ENCODE measurements at regions not wholly inside any gene's neighbourhood (a gene's known extent, or its start where the extent isn't known, plus 50 kb on each side); places are given as distances from the start of the nearest gene placed in this dataset.
"Not testable (repeated sequence)": the region's sequence is repeated elsewhere in the genome, so short reads cannot be mapped to it uniquely, and the experiment has no call there.

- DNase-seq = no peak
Measured at GRCh38 chr12:97801471-97802059, 339.0 kb downstream of the RMST start.

- DNase-seq = no peak
Measured at GRCh38 chr12:97805146-97805545, 342.5 kb downstream of the RMST start.

GRCh38 chr12:97813301-97813700 lies 350.7 kb downstream of the RMST start:
- DNase-seq = no peak

DNA sequence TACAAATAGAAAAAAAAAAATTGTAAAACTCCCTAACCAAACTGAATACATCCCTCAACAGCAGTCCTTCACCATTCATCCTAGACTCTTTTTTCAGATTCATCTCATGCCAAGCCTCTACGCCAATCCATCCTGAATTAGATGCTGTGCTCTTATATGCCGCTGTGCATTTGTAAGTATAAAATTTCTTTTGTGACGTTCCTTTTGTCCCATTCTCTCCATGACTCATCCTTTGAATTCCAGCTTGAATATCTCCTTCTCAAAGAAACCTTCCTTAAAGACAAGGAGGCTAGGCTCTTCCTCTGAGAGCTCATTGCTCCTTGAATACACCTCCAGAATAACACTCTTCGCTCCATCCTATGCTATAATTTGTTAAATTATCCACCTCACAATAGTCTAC lies 359.2 kb downstream of the RMST start:
- DNase-seq = no peak

GRCh38 chr12:97835541-97835940 lies 372.9 kb downstream of the RMST start:
- no peak for DNase-seq

- DNase-seq = no peak
Measured at GRCh38 chr12:97837401-97837800, 374.8 kb downstream of the RMST start.

GRCh38 chr12:97848051-97848450 lies 385.4 kb downstream of the RMST start:
- no peak for DNase-seq

DNA sequence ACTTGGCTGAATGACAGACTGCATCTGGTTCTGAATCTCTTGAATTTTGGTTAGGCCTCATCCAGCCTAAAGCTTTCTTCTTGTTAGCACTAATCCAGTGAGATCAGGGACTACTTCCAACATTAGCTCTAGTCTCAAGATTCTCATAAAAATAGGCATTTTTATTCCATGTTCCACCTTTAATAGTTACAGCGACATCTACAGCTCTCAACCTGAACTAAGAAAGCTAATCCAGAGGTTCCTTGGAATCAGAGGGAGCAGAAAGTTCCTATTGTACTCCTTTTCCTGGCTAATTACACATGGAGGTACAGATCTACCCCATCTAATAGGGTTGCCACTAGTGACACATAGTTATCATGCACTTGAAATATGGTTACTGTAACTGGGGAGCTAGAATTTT lies 391.9 kb downstream of the RMST start:
- DNase-seq = no peak

GRCh38 chr12:97862072-97862471 lies 399.5 kb downstream of the RMST start:
- DNase-seq = no peak

- DNase-seq = no peak
Measured at GRCh38 chr12:97875064-97875463, 412.5 kb downstream of the RMST start.

GRCh38 chr12:97876780-97877179 lies 414.2 kb downstream of the RMST start:
- DNase-seq = no peak

DNA sequence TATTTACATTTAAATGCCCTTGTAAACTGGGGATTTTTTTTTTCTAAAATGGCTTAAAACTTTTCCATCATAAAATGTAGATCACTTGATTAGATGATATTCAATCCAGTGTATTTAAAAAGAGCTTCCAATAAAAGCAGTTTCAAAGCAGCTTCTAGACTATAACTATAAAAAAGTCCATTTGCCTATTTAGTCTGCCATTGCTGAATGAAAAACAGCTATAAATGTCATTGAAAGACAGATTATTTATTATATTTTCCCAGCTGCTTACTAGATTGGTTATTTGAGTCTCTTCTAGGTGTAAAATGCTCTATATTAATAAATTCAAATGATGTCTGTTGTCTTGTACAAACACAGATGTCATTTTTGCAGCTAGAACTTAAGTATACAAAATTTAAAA lies 414.8 kb downstream of the RMST start:
- no peak for DNase-seq

DNA sequence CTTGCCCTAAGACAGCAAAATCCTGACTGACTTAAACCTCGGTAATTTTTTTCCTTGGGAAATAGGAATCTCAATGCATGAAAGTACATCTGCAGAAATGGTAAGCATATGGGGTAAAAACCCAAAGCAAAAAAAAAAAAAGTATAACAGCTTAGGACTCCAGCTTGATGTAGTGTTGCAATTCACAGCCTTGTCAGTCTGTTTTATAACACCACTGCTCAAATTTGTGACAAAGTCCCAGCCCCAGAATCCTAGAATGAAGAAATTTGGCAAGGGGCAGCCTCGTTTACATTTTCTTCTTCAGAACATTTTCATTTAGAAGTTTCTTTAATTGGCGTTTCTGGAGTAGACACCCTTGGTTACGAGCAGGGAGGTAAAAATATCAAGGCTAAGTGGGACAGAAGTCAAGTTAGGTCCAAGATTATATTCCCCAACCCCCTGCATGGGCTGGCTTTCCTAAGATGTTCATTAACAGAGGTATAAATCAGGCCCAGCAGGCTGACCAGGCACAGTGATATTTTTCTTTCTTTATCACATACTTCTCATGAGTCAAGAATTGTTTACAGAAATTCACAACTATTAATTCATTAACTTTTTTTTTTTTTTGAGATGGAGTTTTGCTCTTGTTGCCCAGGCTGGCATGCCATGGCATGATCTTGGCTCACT lies 424.0 kb downstream of the RMST start:
- no peak for DNase-seq

DNA sequence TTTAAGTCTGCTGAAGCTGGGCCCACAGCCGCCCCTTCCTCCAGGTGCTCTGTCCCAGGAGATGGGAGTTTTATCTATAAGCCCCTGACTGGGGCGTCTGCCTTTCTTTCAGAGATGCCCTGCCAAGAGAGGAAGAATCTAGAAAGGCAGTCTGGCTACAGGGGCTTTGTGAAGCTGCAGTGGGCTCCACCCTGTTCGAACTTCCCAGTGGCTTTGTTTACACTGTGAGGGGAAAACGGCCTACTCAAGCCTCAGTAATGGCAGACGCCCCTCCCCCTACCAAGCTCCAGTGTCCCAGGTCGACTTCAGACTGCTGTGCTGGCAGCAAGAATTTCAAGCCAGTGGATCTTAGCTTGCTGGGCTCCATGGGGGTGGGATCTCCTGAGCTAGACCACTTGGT lies 435.3 kb downstream of the RMST start:
- DNase-seq = not testable (repeated sequence)

DNA sequence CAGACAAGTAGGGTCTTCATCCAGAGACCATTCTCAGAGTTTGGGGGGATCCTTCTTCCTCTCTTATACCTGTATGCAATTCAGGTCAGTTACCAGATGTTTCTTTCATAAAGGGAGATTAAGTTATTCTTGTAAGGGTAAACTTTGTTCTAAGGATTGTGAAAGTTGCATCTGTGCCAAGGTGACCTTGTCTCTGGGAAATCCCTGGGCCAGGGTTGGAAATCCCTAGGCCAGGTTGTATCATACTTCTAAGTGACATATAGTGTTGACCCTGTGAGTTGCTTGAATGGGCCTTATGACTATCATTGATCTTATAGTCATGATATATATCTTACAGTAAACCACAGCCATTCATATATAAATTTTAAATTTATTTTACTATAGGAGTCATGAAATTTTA lies 436.9 kb downstream of the RMST start:
- no peak for DNase-seq

GRCh38 chr12:97899956-97900355 lies 437.4 kb downstream of the RMST start:
- DNase-seq = no peak

GRCh38 chr12:97903356-97903755 lies 440.8 kb downstream of the RMST start:
- DNase-seq = no peak

DNA sequence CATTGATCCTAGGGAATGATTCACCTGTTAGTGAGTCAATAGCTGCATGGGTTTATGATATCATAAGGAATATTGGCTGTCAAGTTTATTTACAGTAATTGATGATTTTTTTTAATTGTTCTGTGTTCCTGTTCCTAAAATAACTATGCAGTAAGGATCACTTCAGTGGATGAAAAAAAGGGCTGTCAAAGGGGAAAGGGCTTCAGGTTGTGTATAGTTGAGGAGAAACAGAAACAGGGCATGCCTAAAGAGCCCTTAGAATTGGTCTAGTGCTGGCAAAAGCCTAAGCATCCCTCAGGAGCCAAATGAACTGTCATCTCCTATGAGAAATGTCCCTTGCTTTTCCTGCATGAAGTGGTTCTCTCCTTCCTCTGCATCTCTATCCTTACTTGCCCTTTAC lies 444.9 kb downstream of the RMST start:
- DNase-seq = no peak

DNA sequence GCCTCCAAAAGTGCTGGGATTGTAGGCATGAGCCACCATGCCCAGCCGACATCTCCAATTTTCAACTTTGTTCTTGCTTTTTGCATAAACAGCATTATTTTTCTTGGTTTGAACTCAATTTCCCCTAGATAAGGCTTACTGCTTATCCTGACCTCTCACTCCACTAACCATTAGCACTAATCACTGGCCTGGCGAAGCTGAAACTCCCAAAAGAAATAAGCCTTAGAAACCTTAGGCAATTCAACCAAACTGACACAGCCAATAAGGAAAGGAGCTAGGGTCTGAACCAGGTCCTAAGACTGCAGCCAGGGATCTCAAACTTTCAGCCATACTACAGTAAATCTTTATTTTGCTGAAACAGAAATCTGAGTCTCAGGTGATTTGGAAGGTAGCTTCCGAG lies 448.0 kb downstream of the RMST start:
- DNase-seq = no peak

- no peak for DNase-seq
Measured at GRCh38 chr12:97912943-97913342, 450.3 kb downstream of the RMST start.

- DNase-seq = no peak
Measured at GRCh38 chr12:97921979-97922722, 459.5 kb downstream of the RMST start.

DNA sequence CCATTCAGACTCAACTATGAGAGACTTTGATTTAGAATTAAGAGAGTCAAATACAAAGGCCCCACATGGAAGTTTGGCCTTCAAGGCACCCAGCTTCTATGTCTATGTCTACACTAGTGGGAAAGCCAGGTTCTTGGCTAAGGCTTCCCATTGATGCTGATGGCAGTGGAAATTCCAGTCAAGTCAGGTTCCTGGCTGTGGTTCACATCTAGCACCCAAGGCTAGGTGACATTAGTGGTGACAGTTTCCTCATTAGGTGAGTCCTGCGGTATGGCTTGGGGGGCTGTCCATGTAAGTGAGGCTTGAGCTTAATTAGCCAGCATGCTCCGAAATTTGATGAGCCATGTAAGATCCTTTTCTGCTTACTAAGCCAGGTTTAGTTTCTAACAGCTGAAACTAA lies 460.9 kb downstream of the RMST start:
- DNase-seq = no peak

- DNase-seq = no peak
Measured at GRCh38 chr12:97924122-97924521, 461.5 kb downstream of the RMST start.

DNA sequence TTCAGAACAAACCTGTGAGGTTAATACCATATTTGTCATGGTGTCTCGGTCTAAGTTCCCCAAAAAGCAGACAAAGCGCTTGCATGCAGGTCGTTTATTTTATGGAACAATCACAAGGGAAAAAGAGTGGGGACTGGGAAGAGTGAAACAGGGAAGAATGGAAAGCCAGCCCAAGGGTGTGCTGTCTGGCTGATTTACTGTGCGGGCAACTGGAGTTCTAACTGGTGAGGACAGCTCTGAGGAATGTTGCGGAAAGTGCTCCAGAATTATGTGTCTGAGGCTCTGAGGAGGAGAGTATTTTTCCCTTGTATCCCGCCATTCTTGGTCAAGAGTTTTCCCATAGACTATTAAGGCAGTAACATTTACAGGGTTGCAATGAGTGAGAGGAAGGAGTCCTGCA lies 465.4 kb downstream of the RMST start:
- no peak for DNase-seq

All from CD4-positive, alpha-beta T cell treated with Interferon alpha-2 for 1 hour (primary cell).